Endothelial cell of umbilical vein (primary cell): ENCODE measurements at regions not wholly inside any gene's neighbourhood (a gene's known extent, or its start where the extent isn't known, plus 50 kb on each side); places are given as distances from the start of the nearest gene placed in this dataset.

ENCODE experiments used
- BruUV-seq: library from RNA; stranded (reverse); fragments of 400-500 nt; replicated peaks from 2 replicates; lab custom pipeline; 2021; lab: Mats Ljungman, UMichigan
- CTCF ChIA-PET: fragments of 300-600, 350-600 bp; sonication (Branson Sonifier 250); formaldehyde crosslinking; loops from one replicate; lab custom pipeline; 2021; ENCODE audit warnings: antibody characterized with exemption, inconsistent platforms; lab: Charles Lee
- POLR2A ChIA-PET: fragments of 300-600, 350-600 bp; sonication (Branson Sonifier 250); formaldehyde crosslinking; loops from one replicate; lab custom pipeline; 2021; ENCODE audit warnings: antibody characterized with exemption, inconsistent platforms; lab: Charles Lee
- DNase-seq: peaks from one replicate; pipeline ENCODE4 v3.0.0-alpha.2; 2011; ENCODE audit warnings: low read depth, low spot score
- FAIRE-seq: peaks from 2 replicates; lab custom pipeline; 2011; peaks lifted over from hg19 to GRCh38; lab: Jason Lieb, UNC
- H2AFZ ChIP-seq: 2 replicates; pipeline ENCODE4 v1.6.0; 2012; ENCODE audit warnings: low read depth, low read length, control low read depth, inconsistent platforms
- H3K27ac ChIP-seq: 2 replicates; pipeline ENCODE4 v1.5.1; 2011; ENCODE audit warnings: low read depth, mild to moderate bottlenecking, control low read depth, low read length, moderate library complexity; ENCODE audit not compliant: insufficient read depth
- H3K27me3 ChIP-seq, 2 experiments: 2 replicates each; pipeline versions ENCODE4 v1.6.0 to v1.6.1; 2011; ENCODE audit warnings: low read length in 2 of 2, mixed read lengths in 1 of 2; ENCODE audit not compliant: control insufficient read depth in 2 of 2, insufficient read depth in 2 of 2
- H3K36me3 ChIP-seq, 2 experiments: 2 replicates in 1 of 2; 3 replicates in 1 of 2; pipeline ENCODE4 v1.5.1; 2011; ENCODE audit warnings: low read length in 2 of 2, mild to moderate bottlenecking in 1 of 2, moderate library complexity in 1 of 2; ENCODE audit not compliant: control insufficient read depth in 2 of 2, insufficient read depth in 2 of 2; ENCODE audit errors: extremely low read depth in 1 of 2
- H3K4me1 ChIP-seq: 3 replicates; pipeline ENCODE4 v1.5.1; 2011; ENCODE audit warnings: mild to moderate bottlenecking, low read length; ENCODE audit not compliant: control insufficient read depth, insufficient read depth; ENCODE audit errors: extremely low read depth
- H3K4me2 ChIP-seq: 2 replicates; pipeline ENCODE4 v1.6.1; 2011; ENCODE audit warnings: low read length, control low read depth, mixed read lengths; ENCODE audit not compliant: insufficient read depth
- H3K4me3 ChIP-seq, 3 experiments: fragments of 200-600 bp in 1 of 3; sonication (generic), shearing (Covaris generic) in 1 of 3; replicated peaks in 1 of 3; 2 replicates each; pipeline ENCODE4 v1.5.1; 2011 to 2016; ENCODE audit warnings: control low read depth in 3 of 3, low read length in 3 of 3, mild to moderate bottlenecking in 2 of 3, inconsistent platforms in 1 of 3, low read depth in 1 of 3, moderate library complexity in 1 of 3; ENCODE audit not compliant: insufficient read depth in 1 of 3
- H3K79me2 ChIP-seq: 2 replicates; pipeline ENCODE4 v1.6.0; 2012; ENCODE audit warnings: low read length, inconsistent platforms; ENCODE audit not compliant: control insufficient read depth, insufficient read depth
- H3K9ac ChIP-seq: replicated peaks from 2 replicates; pipeline ENCODE3; 2011; ENCODE audit warnings: low read length, control low read depth; ENCODE audit not compliant: insufficient read depth; ENCODE audit errors: extremely low read depth
- H3K9me1 ChIP-seq: replicated peaks from 3 replicates; pipeline ENCODE4 v1.6.0; 2011; ENCODE audit warnings: mild to moderate bottlenecking, low read length; ENCODE audit not compliant: control insufficient read depth, insufficient read depth; ENCODE audit errors: extremely low read depth
- H3K9me3 ChIP-seq: replicated peaks from 2 replicates; pipeline ENCODE4 v1.5.1; 2012; ENCODE audit warnings: low read length, inconsistent platforms; ENCODE audit not compliant: control insufficient read depth, insufficient read depth
- H4K20me1 ChIP-seq: replicated peaks from 2 replicates; pipeline ENCODE3; 2011; ENCODE audit warnings: mild to moderate bottlenecking, low read length; ENCODE audit not compliant: control insufficient read depth, insufficient read depth; ENCODE audit errors: extremely low read depth
- CTCF ChIP-seq, 2 donors: IDR thresholded peaks; 1 replicate in 1 of 2; 2 replicates in 1 of 2; pipeline ENCODE4 v1.5.1; 2011; ENCODE audit warnings: low read length in 2 of 2, mild to moderate bottlenecking in 2 of 2, moderate library complexity in 2 of 2, control low read depth in 1 of 2, inconsistent platforms in 1 of 2, low read depth in 1 of 2; ENCODE audit not compliant: insufficient read depth in 1 of 2; ENCODE audit errors: extremely low read depth in 1 of 2
- EZH2 ChIP-seq: IDR thresholded peaks from 2 replicates; pipeline ENCODE4 v1.6.1; 2012; ENCODE audit warnings: borderline replicate concordance, low read depth, mild to moderate bottlenecking, moderate library complexity, low read length, inconsistent platforms; ENCODE audit not compliant: severe bottlenecking
- FOS ChIP-seq: IDR thresholded peaks from 2 replicates; pipeline ENCODE4 v1.6.1; 2011; ENCODE audit warnings: mild to moderate bottlenecking, low read length, moderate library complexity, borderline replicate concordance; ENCODE audit not compliant: insufficient read depth
- GATA2 ChIP-seq: IDR thresholded peaks from 2 replicates; pipeline ENCODE4 v1.7.0; 2011; ENCODE audit warnings: low read depth, mild to moderate bottlenecking, moderate library complexity, mixed read lengths, low read length; ENCODE audit not compliant: insufficient read length, insufficient read depth
- JUN ChIP-seq: IDR thresholded peaks from 2 replicates; pipeline ENCODE4 v1.6.1; 2011; ENCODE audit warnings: borderline replicate concordance, low read depth; ENCODE audit not compliant: insufficient read length, insufficient read depth
- MAX ChIP-seq: IDR thresholded peaks from 2 replicates; pipeline ENCODE4 v1.6.1; 2011; ENCODE audit not compliant: insufficient read depth, insufficient read length
- POLR2AphosphoS5 ChIP-seq: IDR thresholded peaks from 2 replicates; pipeline ENCODE4 v1.6.1; 2012; ENCODE audit warnings: low read depth, mild to moderate bottlenecking, control low read depth, low read length, moderate library complexity; ENCODE audit not compliant: insufficient read depth
- dilution Hi-C: fragments of 300-500 bp; cut with MboI; formaldehyde crosslinking; loops from one replicate; pipeline ENCODE4 v1.15.0; 2019; ENCODE audit warnings: low sequenced_read_pairs; ENCODE audit not compliant: extremely low pct_ligation_motif_present
- intact Hi-C: fragments of 100-400 bp; cut with micrococcal nuclease; formaldehyde crosslinking; loops from one replicate; pipeline ENCODE4 v1.10.0; 2022

- H3K79me2 ChIP-seq = no peaks in the 10 kb centered on the region
- peaks cover 2% of the 10 kb centered on the region for H3K9me3 ChIP-seq
- CTCF ChIA-PET = no interaction called here
- DNase-seq (no peak), FAIRE-seq (no peak)
- no peaks in the 10 kb centered on the region for H3K9me1 ChIP-seq
- H3K27me3 ChIP-seq = no peaks in the 10 kb centered on the region
- no peak overlapping the region for H3K27ac ChIP-seq
- H2AFZ ChIP-seq = no peak overlapping the region
- no peaks in the 10 kb centered on the region for H4K20me1 ChIP-seq
- intact Hi-C loops = no loop called here
- H3K4me3 ChIP-seq = no peak overlapping the region
- H3K36me3 ChIP-seq = no peaks in the 10 kb centered on the region
- POLR2A ChIA-PET = no interaction called here
- BruUV-seq = no TSS peak
- H3K9ac ChIP-seq = no peak overlapping the region
- dilution Hi-C loops = no loop called here
- H3K4me1 ChIP-seq = no peaks in the 10 kb centered on the region
- TF ChIP-seq EZH2 = no peak
- no peak for TF ChIP-seq CTCF (IDR thresholded peaks at IDR 0.05; ENCODE audit: extremely low read depth in 1 of 2, insufficient read depth in 1 of 2, low read depth in 1 of 2, low read length in 2 of 2)
- no peak for TF ChIP-seq JUN
- no peak for TF ChIP-seq GATA2
- no peak overlapping the region for H3K4me2 ChIP-seq
These were observed 217.5 kb upstream of the NMUR2 start for GRCh38 chr5:152622628-152623027.

- H4K20me1 ChIP-seq = no peaks in the 10 kb centered on the region
- no peaks in the 10 kb centered on the region for H3K27me3 ChIP-seq
- no peaks in the 10 kb centered on the region for H3K79me2 ChIP-seq
- dilution Hi-C loops (no loop called here), intact Hi-C loops (no loop called here)
- H3K9me3 ChIP-seq = peaks cover 2% of the 10 kb centered on the region
- POLR2A ChIA-PET = no interaction called here
- BruUV-seq = no TSS peak
- CTCF ChIA-PET = no interaction called here
- no peak overlapping the region for H2AFZ ChIP-seq
- H3K4me1 ChIP-seq = no peaks in the 10 kb centered on the region
- H3K4me3 ChIP-seq = no peak overlapping the region
- H3K9me1 ChIP-seq = no peaks in the 10 kb centered on the region
- TF ChIP-seq MAX (no peak), FOS (no peak), POLR2AphosphoS5 (no peak), CTCF (IDR thresholded peaks at IDR 0.05; ENCODE audit: extremely low read depth in 1 of 2, insufficient read depth in 1 of 2, low read depth in 1 of 2, low read length in 2 of 2) (no peak)
- no peak overlapping the region for H3K4me2 ChIP-seq
- DNase-seq (no peak), FAIRE-seq (no peak)
- no peak overlapping the region for H3K27ac ChIP-seq
- H3K36me3 ChIP-seq = no peaks in the 10 kb centered on the region
- no peak overlapping the region for H3K9ac ChIP-seq
These were observed 218.9 kb upstream of the NMUR2 start for GRCh38 chr5:152623951-152624350.
